Adrenal gland (tissue), 9 donors: ENCODE measurements at regions not wholly inside any gene's neighbourhood (a gene's known extent, or its start where the extent isn't known, plus 50 kb on each side); places are given as distances from the start of the nearest gene placed in this dataset.

Source experiments
- DNase-seq, 7 donors: peaks; one replicate each; pipeline ENCODE4 v3.0.0-alpha.2; 2019 to 2020
- H3K27ac ChIP-seq, 5 donors: fragments of 200-600 bp; sonication (generic) in 4 of 5; 1 replicate in 3 of 5; 2 replicates in 2 of 5; pipeline versions ENCODE4 v1.5.1 to v1.8.0; 2016 to 2020; ENCODE audit warnings: mild to moderate bottlenecking in 1 of 5
- H3K27me3 ChIP-seq: fragments of 200-600 bp; 2 replicates; pipeline ENCODE4 v1.8.0; 2021
- H3K36me3 ChIP-seq, 2 donors: fragments of 200-600 bp; replicated peaks in 1 of 2; 1 replicate in 1 of 2; 2 replicates in 1 of 2; pipeline versions ENCODE4 v1.5.1 to v1.8.0; 2018 to 2022
- H3K4me1 ChIP-seq, 2 donors: fragments of 200-600 bp; replicated peaks in 1 of 2; 1 replicate in 1 of 2; 2 replicates in 1 of 2; pipeline versions ENCODE4 v1.5.1 to v1.8.0; 2018 to 2021
- H3K4me3 ChIP-seq, 4 donors: fragments of 200-600 bp; sonication (generic) in 3 of 4; one replicate each; pipeline ENCODE4 v1.5.1; 2016 to 2018
- H3K9me3 ChIP-seq, 3 donors: fragments of 200-600 bp; sonication (generic) in 1 of 3; replicated peaks in 1 of 3; 1 replicate in 2 of 3; 2 replicates in 1 of 3; pipeline versions ENCODE4 v1.5.1 to v1.8.0; 2016 to 2021
- POLR2A ChIP-seq, 2 donors: fragments of 450-650 bp; IDR thresholded peaks; one replicate each; pipeline ENCODE4 v1.6.1; 2017; ENCODE audit warnings: antibody characterized with exemption in 2 of 2, mild to moderate bottlenecking in 2 of 2, moderate library complexity in 1 of 2
- WGBS, 4 donors: extraction: QIAGEN DNeasy Blood & Tissue Kit in 2 of 4; methylation state at CpG; one replicate each; pipeline versions ENCODE4 v1.1.5 to v1.1.7; 2013 to 2017; 5-methylcytosine and 5-hydroxymethylcytosine counted together
- intact Hi-C, 2 donors: fragments of 100-400 bp; cut with DNase I; formaldehyde crosslinking; loops; one replicate each; pipeline versions ENCODE4 v1.14.1 to v1.15.0; 2022 to 2023
- TF ChIP-seq, protein P1 (sequence below), 6 experiments: fragments of 450-650 bp in 4 of 6; fragments of 200-600 bp in 2 of 6; sonication (generic) in 1 of 6; IDR thresholded peaks; 1 replicate in 5 of 6; 2 replicates in 1 of 6; pipeline versions ENCODE4 v1.5.1 to v1.8.0; 2016 to 2021; ENCODE audit warnings: antibody characterized with exemption in 6 of 6, mild to moderate bottlenecking in 2 of 6, moderate library complexity in 1 of 6
- donor health status: healthy with polysubstance abuse.
- donor health status: Bipolar disorder and iron deficiency.
- donor health status: DM: yes; HTN: yes; CAD: no.
- donor health status: DM: no; HTN: no; CAD: no.
- donor health status: DM: no; HTN: no; CAD: no.

DNA sequence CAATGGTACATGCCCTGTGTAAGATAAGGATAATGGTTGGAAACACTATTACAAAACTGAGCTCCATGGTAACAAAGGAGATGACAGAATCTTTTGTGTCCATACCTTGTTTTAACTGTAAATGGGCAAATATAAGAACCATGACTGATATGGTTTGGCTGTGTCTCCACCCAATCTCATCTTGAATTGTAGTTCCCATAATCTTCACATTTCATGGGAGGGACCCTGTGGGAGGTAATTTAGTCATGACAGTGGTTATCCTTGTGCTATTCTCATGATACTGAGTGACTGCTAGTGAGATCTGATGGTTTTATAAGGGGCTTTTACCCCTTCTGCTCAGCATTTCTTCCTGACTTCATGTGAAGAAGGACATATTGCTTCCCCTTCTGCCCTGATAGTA is 211.7 kb upstream of the RGPD4 start:
- H3K27ac ChIP-seq = no peak overlapping the region
- no peak for TF ChIP-seq POLR2A (IDR thresholded peaks at IDR 0.05)
- TF ChIP-seq, protein P1, sequence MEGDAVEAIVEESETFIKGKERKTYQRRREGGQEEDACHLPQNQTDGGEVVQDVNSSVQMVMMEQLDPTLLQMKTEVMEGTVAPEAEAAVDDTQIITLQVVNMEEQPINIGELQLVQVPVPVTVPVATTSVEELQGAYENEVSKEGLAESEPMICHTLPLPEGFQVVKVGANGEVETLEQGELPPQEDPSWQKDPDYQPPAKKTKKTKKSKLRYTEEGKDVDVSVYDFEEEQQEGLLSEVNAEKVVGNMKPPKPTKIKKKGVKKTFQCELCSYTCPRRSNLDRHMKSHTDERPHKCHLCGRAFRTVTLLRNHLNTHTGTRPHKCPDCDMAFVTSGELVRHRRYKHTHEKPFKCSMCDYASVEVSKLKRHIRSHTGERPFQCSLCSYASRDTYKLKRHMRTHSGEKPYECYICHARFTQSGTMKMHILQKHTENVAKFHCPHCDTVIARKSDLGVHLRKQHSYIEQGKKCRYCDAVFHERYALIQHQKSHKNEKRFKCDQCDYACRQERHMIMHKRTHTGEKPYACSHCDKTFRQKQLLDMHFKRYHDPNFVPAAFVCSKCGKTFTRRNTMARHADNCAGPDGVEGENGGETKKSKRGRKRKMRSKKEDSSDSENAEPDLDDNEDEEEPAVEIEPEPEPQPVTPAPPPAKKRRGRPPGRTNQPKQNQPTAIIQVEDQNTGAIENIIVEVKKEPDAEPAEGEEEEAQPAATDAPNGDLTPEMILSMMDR (IDR thresholded peaks at IDR 0.05) = no peak
- no peak for DNase-seq
- H3K4me1 ChIP-seq = no peaks in the 10 kb centered on the region
- no peaks in the 10 kb centered on the region for H3K36me3 ChIP-seq
- H3K9me3 ChIP-seq = no peaks in the 10 kb centered on the region
- no peaks in the 10 kb centered on the region for H3K27me3 ChIP-seq
- H3K4me3 ChIP-seq = no peak overlapping the region
- intact Hi-C loops = no loop called here

DNA sequence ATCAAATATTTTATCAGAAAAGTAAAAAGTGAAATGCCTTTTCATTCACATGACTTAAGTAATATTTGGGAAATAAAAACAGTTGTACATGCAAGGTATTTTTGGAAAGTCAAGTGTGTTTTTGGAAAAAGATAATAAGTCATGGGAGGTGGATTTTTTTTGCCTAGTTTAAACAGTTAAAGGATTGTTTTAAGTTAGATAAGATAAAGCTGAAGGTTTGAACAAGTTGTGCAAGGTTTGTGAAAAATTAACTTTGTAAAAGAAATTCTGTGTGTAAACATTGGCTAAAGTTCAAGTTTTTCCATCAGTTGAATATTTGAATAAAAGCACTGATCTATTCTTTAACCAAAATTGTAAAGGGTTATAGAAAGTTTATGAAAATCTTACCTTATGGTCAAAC is 207.9 kb upstream of the RGPD4 start:
- H3K36me3 ChIP-seq = no peaks in the 10 kb centered on the region
- H3K9me3 ChIP-seq = no peaks in the 10 kb centered on the region
- TF ChIP-seq, protein P1 (IDR thresholded peaks at IDR 0.05) = no peak
- no peak for TF ChIP-seq POLR2A (IDR thresholded peaks at IDR 0.05)
- no peaks in the 10 kb centered on the region for H3K27me3 ChIP-seq
- no peak overlapping the region for H3K27ac ChIP-seq
- DNase-seq = no peak
- intact Hi-C loops = no loop called here
- no peaks in the 10 kb centered on the region for H3K4me1 ChIP-seq
- no peak overlapping the region for H3K4me3 ChIP-seq

DNA sequence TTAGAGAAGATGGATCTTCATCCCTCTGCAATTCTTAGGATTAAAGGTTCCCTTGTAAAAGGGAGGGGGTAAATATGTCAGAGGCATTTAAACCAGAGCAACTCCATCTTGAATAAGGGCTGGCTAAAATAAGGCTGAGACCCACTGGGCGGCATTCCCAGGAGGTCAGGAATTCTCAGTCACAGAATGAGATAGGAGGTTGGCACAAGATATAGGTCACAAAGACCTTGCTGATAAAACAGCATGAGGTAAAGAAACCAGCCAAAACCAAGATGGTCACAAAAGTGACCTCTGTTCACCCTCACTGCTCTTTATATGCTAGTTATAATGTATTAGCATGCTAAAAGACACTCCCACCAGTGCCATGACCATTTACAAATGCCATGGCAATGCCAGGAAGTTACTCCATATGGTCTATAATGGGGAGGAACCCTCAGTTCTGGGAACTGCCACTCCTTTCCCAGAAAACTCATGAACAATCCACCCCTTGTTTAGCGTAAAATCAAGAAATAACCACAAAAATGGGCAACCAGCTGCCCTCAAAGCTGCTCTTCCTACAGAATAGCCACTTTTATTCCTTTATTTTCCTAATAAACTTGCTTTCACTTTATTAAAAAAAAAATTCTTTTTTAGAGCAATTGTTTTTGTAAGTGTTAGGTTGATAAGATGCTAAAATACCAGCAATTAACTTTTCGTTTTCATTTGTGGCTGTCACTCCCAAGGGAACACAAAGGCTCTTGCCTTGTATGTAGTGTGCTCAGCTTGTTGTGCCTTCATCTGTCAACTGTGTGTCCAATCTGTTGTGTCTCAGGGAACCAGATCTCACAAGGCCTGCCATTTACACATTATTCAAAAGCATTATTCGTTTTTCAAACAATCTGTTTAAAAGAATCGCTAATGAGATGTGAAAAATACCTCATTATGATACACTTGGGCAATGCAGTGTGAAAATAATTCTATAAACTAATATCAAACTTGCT is 205.2 kb upstream of the RGPD4 start:
- H3K4me3 ChIP-seq = no peak overlapping the region
- no peaks in the 10 kb centered on the region for H3K27me3 ChIP-seq
- TF ChIP-seq POLR2A (IDR thresholded peaks at IDR 0.05) = no peak
- TF ChIP-seq, protein P1 (IDR thresholded peaks at IDR 0.05) = no peak
- no peak overlapping the region for H3K27ac ChIP-seq
- H3K4me1 ChIP-seq = no peaks in the 10 kb centered on the region
- H3K36me3 ChIP-seq = no peaks in the 10 kb centered on the region
- no peaks in the 10 kb centered on the region for H3K9me3 ChIP-seq
- intact Hi-C loops = no loop called here
- DNase-seq = no peak
- WGBS, 4 donors = 65 to 83% (median 70%) methylated on average over 5 of the region's 5 CpGs

DNA sequence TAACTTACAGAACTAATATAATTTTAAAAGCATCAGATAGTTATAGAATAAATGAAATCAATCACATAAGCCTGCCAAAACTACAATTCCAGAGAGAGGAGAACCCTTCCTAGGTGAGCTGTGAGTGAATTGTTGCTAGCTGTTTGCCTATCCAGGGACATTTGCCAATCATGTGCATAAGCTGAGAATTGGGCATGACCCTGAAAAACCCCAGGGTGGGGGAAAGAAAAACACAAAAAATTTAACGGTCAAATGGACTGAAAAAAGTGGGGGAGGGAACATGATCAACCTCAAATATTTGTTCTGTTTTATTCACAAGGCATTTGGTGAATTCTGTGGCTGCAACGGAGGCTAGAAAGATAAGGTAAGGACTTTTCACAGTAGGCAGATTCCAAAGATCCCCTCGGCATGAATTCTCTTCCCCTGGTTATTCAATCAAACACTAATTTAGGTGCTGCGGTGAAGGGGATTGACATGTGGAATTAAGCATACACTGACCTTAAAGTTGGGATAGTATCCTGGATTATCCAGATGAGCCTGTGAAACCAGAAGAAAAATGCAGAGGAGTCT is 203.9 kb upstream of the RGPD4 start:
- H3K27ac ChIP-seq = no peak overlapping the region
- no peaks in the 10 kb centered on the region for H3K9me3 ChIP-seq
- no peaks in the 10 kb centered on the region for H3K4me1 ChIP-seq
- no peak for DNase-seq
- no peaks in the 10 kb centered on the region for H3K27me3 ChIP-seq
- no peaks in the 10 kb centered on the region for H3K36me3 ChIP-seq
- WGBS, 4 donors = 64 to 79% (median 76%) methylated on average over 4 of the region's 4 CpGs
- intact Hi-C loops = no loop called here
- H3K4me3 ChIP-seq = no peak overlapping the region
- TF ChIP-seq, protein P1 (IDR thresholded peaks at IDR 0.05) = no peak
- no peak for TF ChIP-seq POLR2A (IDR thresholded peaks at IDR 0.05)
